ENCODE measurements at regions not wholly inside any gene's neighbourhood (a gene's known extent, or its start where the extent isn't known, plus 50 kb on each side); places are given as distances from the start of the nearest gene placed in this dataset.
"Not testable (repeated sequence)": the region's sequence is repeated elsewhere in the genome, so short reads cannot be mapped to it uniquely, and the experiment has no call there.

GRCh38 chrX:125378205-125378604 lies 58.5 kb downstream of the TEX13C start:
- DNase-seq (ENCODE audit: low spot score): peak; percentile 31

DNA sequence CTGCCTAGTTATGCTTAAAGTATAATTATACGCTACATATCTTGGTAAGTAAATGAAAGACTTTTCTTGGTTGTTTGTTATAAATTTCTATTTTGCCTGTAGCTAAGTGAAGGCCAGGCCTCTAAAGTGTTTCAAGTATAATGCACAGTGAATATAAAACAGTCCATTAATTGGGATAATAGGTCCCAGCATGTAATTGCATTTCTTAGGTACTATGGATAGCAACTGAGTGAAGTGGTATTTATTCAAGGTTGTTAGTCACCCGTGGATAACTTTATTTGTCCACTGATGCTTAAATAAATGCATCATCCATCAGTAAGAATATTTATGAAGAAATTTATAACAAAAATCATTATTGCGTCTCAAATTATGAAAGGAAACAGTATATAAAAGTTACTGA lies 59.1 kb downstream of the TEX13C start:
- DNase-seq (ENCODE audit: low spot score): no peak

GRCh38 chrX:125382148-125382628 lies 62.5 kb downstream of the TEX13C start:
- no peak for DNase-seq (ENCODE audit: low spot score)

GRCh38 chrX:125382889-125383288 lies 63.2 kb downstream of the TEX13C start:
- DNase-seq (ENCODE audit: low spot score): no peak

DNA sequence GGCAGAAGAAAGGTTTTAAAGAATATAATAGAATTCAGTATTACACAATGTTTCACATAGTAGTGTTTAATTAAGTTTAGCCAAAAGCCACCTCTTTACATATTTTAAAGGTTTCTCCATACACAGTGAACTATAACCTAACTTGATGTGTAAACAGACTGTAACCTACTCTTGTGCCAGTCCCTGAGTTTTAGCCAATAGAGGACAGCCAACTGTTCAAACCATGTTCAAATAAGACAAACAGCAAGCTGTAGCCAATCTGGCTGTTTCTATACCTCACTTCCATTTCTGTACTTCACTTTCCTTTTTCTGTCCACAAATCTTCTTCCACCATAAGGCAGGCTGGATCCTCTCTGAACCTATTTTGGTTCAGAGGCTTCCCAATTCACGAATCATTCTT lies 65.2 kb downstream of the TEX13C start:
- DNase-seq (ENCODE audit: low spot score): no peak

DNA sequence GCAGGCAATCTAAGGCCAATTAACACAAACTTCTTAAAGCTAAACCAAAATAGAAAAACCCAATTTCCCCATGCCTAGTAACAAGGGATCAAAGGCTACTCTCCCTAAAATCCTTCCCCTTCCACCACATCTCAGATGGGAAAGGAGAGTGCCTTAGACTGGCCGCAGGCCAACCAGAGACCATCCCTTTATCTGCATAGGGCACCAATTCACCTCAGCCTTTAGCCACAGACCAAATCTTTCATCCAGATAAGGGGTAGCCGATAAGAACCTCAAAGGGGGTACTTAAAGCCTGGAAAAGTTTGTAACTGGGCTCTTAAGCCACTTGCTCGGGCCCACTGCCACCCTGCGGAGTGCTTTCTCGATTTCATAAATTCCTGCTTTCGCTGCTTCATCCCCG lies 68.3 kb downstream of the TEX13C start:
- DNase-seq (ENCODE audit: low spot score): no peak

GRCh38 chrX:125394449-125394848 lies 74.8 kb downstream of the TEX13C start:
- no peak for DNase-seq (ENCODE audit: low spot score)

DNA sequence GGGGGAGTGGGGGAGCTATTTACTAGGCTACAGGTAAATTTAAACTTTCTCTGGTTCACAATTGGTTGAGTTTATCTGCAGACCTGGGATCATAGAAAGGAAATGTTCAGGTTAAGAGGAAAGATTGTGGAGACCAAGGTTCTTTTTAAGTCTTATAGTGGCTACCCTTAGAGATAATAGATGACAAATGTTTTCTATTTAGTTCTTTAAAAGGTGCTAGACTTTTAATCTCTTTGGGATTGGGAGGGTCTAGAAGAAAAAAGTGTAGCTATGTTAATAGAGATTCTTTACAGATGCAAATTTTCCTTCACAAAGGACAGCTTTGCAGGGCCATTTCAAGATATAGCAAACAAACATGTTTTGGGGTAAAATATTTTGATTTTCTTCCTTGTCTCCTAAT lies 76.0 kb downstream of the TEX13C start:
- DNase-seq (ENCODE audit: low spot score): no peak

- no peak for DNase-seq (ENCODE audit: low spot score)
Measured at GRCh38 chrX:125398959-125399440, 79.3 kb downstream of the TEX13C start.

DNA sequence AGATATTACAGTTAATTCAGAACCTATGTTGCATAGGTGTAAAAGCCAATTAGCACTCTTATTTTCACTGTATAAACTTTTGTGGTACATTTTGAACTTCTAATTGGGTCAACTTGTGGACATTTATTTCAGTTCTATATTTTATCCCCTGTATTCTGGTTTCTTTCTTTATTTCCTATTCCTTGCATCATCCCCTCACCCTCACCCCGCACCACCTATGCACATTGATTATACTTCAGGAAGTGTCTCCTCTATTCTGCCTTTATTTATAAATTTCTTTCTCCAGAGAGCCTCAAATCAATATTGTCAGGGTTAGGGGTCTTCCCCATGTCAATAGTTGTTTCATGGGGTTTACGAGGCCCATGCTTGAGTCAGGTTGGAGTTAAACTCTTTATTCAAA lies 83.1 kb downstream of the TEX13C start:
- no peak for DNase-seq (ENCODE audit: low spot score)

DNA sequence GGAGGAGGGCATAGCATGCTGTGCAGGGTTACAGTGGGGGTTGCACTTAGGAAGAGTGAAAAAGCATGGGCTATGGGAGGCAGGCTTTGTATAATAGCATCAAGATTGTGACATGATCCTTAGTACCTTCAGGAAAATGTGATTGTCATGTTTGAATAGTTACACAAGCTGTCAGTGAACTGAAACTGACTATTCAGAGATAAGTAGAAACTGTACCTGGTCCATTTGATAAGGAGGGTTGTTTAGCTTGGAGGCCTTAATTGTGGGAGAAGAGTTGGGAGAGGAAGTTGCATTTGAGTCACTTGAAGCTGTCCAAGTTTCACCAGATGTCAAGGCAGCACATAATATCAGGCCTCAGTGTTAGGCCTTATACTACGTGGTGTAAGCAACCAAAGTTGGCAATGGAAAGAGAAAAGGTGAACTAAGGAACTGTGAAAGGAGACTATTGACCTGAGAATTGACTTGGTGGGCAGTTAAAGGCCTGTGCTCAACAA lies 85.0 kb downstream of the TEX13C start:
- DNase-seq (ENCODE audit: low spot score): no peak

GRCh38 chrX:125405339-125405738 lies 85.7 kb downstream of the TEX13C start:
- no peak for DNase-seq (ENCODE audit: low spot score)

DNA sequence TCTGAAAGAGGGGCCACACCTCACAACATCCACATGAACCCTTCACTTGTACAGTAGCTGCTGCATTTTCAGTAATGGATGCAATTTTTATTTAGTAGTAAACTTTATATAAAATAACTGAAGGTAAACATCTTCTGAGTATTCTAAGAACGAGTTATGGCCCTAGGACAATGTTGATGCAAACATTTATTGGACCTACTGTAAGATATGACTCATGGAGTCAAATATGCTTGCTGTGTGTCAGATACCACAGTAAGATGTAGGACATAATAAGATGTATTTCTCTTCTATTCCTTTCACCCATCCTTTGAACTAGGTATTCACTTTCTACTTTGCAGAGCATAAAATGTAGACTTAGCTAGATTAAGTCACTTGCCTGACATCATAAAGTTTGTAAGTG lies 87.6 kb downstream of the TEX13C start:
- no peak for DNase-seq (ENCODE audit: low spot score)

DNA sequence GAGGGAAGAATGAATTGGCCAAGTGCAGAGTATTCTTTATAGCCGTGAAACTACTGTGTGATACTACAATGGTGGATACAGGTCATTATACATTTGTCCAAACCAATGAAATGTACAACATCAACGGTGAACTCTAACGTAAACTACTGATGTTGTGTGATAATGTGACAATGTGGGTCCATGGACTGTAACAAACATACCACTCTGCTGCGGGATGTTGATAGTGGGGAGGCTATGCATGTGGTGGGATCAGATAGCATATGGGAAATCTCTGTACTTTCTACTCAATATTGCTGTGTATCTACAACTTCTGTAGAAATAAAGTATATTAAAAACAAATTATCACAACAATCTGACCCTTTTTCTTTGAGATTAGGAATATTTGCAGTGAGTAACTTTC lies 101.1 kb downstream of the TEX13C start:
- DNase-seq (ENCODE audit: low spot score): no peak

DNA sequence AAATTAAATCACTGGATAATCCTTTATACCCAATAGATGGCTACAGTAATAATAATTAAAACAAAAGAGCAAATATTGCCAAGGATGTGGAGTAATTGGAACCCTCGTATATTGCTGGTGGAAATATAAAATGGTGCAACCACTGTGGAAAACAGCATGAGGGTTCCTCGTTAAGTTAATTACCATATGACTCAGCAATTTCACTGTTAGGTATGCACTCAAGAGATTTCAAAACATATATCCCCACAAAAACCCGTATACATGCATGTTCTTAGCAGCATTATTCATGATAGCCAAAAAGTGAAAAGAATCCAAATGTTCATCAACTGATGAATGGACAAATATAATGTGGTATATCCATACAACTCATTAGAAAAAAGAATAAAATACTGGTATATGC lies 103.3 kb downstream of the TEX13C start:
- no peak for DNase-seq (ENCODE audit: low spot score)

DNA sequence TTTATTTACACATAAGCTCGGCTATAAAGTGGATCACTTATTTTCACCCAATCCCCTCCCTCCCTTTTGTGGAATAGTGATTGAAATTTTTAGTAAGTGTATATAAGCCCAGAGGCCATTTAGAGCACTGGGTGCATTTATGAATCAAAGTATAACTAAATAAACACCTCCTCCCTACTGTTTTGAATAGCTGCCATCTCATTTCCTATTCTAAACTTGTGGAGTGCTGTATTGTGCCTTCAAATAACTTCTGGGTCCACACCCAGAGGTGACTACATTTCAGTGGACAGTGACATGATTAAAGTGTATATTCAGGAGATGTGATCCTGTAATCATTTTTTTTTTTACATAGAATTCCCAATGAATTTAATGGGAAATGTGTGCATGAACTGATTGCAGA lies 104.9 kb downstream of the TEX13C start:
- DNase-seq (ENCODE audit: low spot score): no peak

DNA sequence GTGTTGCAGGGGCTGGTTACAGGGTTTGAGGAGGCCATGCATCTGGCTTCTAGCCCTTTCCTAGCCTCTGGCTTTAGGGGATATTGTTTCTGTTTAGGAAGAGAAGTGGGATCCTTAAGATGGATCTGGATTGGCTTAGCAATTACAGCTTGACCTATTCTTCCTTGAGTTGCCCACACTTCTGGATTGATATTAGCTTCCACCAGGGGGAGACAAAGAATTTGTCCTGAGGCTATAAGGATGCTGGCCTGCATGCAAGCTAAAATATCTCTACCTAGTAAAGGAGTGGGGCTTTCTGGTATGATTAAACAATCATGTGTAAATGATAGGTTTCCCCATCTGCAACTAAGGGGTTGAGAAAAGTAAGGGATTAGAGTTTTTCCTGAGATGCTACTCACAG lies 117.2 kb downstream of the TEX13C start:
- peak; percentile 5 for DNase-seq (ENCODE audit: low spot score)

DNA sequence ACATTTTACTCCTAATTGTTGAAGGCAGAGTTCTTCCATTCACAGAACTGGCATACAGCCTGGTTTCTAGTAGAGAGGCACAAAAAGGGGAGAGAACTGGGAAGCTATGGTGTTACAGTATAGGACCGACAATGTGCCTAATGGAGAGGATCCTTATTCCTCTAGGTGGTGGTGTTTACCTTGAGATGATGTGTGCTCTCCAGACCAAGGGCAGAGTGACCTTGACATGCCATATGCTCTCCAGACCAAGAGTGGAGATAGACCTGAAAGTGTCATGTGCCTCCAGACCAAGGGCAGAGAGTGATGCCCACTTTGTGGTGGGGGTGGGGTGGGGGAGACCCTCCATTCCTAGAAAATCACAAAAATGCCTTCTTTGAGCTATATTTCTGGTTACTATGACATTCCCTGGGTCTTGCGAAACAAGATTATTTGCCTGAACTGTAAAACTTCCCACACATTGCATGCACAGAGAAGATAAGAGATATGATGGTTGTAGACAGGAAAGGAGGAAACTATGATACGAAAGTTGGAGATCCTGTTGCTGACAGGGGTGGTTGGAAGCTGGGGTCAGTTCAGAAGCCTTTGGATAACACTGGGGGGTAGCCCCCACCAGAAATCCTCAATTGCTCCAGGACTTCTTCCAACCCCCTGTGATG lies 119.7 kb downstream of the TEX13C start:
- no peak for DNase-seq (ENCODE audit: low spot score)

DNA sequence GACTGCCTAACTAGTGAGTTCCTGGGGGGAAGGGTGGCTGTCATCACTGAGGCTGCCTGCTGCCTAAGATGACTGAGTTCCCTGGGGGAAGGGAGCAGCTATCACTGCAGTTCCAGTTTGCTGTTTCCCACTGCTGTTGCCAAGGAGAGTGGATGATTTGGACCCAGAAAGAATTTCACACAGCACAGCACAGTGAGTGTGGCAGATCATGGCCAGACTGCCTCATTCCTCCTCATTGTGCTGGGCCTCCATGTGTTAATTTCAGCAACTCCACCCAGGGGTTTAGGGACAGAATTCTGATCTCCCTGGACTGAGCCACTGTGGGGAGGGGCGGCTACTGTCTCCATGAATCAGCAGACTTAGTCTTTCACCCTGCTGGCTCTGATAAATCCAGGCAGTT lies 125.0 kb downstream of the TEX13C start:
- DNase-seq (ENCODE audit: low spot score): no peak

DNA sequence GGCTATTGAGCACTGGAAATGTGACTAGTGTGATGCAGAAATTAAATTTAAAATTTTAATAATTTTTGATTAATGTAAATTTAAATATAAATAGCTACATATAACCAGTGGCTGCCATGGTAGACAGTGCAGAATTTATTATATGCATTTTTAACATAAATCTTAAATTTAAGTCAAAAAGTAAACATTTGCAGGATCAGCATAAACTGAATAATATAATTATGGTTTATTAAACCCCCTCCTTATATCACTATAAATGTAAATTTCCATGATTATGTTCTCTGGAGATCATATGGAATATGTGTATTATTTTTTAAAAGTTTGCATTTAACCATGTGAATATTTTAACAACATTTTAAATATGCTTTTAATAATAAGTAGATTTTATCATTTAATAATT lies 155.8 kb downstream of the TEX13C start:
- DNase-seq (ENCODE audit: low spot score): no peak

GRCh38 chrX:125492439-125492838 lies 172.8 kb downstream of the TEX13C start:
- DNase-seq (ENCODE audit: low spot score): no peak

- not testable (repeated sequence) for DNase-seq (ENCODE audit: low spot score)
Measured at GRCh38 chrX:125493004-125493403, 173.3 kb downstream of the TEX13C start.

DNA sequence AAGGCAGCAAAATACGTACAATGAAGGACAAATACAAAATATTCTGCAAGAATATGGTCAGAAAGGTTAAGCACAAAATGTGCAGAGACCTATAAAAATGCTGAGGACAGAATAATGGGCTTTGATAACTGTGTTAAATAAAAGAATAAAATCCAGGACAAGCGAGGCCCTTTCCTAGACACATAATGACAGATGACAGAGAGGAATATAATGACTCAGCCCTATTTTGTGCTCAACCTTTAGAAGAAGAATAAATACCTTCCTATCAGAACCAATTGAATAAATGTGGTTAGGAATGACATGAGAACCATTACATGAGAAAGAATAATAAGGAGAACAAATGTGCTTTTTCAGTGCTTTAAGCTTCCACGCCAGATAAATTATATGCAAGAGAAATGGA lies 178.0 kb downstream of the TEX13C start:
- no peak for DNase-seq (ENCODE audit: low spot score)

DNA sequence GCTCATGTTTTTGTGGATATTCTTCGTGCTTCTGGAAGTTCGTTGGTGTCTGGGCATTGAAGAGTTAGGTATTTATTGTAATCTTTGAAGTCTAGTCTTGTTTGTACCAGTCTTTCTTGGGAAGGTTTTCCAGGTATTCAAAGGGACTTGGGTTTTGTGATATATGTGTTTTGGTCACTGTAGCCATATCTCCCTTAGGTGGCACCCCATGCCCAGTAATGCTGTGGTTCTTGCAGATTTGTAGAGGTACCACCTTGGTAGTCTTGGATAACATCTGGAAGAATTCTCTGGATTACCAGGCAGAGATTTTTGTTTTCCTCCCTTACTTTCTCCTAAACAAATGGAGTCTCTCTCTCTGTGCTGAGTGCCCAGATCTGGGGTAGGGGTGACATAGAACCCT lies 184.1 kb downstream of the TEX13C start:
- no peak for DNase-seq (ENCODE audit: low spot score)

Measured in H4 (cell line).